Large intestine (tissue), 3 donors: ENCODE measurements at regions not wholly inside any gene's neighbourhood (a gene's known extent, or its start where the extent isn't known, plus 50 kb on each side); places are given as distances from the start of the nearest gene placed in this dataset.

ENCODE experiments used
- DNase-seq, 2 donors: peaks; one replicate each; pipeline versions ENCODE4 v3.0.0 to v3.0.0-alpha.2; 2013
- H3K27ac ChIP-seq: one replicate; pipeline ENCODE4 v1.5.1; 2013; ENCODE audit warnings: low read length
- H3K27me3 ChIP-seq: 2 replicates; pipeline ENCODE4 v1.6.1; 2013; ENCODE audit warnings: low read length; ENCODE audit not compliant: control insufficient read depth, insufficient read depth
- H3K36me3 ChIP-seq: 2 replicates; pipeline ENCODE4 v1.6.1; 2013; ENCODE audit warnings: low read length; ENCODE audit not compliant: control insufficient read depth, insufficient read depth
- H3K4me1 ChIP-seq: one replicate; pipeline ENCODE4 v1.6.1; 2013; ENCODE audit warnings: low read length; ENCODE audit not compliant: control insufficient read depth, insufficient read depth
- H3K4me3 ChIP-seq: one replicate; pipeline ENCODE4 v1.5.1; 2013; ENCODE audit warnings: low read length
- H3K9me3 ChIP-seq: one replicate; pipeline ENCODE4 v1.6.1; 2013; ENCODE audit warnings: mild to moderate bottlenecking, low read depth, low read length, moderate library complexity; ENCODE audit not compliant: control insufficient read depth
- WGBS: methylation state at CpG from one replicate; pipeline ENCODE4 v1.1.5; 2013; ENCODE audit warnings: low lambda C conversion rate; ENCODE audit not compliant: insufficient coverage; 5-methylcytosine and 5-hydroxymethylcytosine counted together

DNA sequence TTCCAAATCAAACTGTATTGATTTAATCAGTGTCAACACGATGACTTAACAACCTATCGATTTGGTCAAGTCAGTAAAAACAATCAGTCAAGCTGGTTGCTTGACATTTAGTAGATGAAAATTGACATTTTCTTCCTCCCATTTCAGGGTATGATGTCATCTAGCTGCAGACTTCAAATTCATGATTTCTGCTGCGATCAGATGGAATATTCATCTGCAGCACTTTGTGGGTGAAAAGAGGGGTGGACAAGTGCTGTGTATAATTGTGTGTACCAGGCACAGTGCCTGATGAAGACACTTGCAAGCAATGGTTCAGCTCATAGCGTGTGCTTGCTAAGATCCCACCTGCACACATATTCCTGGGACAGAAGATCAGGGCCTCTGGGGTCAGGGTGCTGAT, 479.8 kb downstream of the DISC1 start:
- Histone ChIP-seq H3K9me3 (no peaks in the 10 kb centered on the region), H3K36me3 (no peaks in the 10 kb centered on the region), H3K27me3 (peaks cover 3% of the 10 kb centered on the region), H3K4me3 (no peak overlapping the region), H3K4me1 (no peaks in the 10 kb centered on the region), H3K27ac (no peak overlapping the region)
- 20% methylated on average over 1 of the region's 4 CpGs for WGBS
- DNase-seq = no peak

DNA sequence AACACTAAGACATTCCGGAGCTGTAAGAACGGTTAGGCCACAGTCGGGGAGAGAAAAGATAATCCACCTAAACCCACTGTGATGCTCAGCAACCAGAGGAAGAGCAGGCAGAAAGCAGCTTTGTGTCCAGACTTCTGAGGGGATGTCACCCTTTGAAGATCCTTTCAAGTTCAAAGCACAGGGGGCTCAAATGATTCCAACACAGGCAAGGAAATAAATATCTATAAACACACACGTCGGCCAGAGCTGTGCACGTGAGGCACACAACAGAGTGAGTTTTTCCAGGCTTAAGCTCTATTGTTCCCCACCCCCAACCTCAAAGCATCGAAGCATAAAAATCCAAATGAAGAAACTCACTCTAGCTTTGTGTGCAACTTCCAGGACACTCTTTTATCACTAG, 479.0 kb downstream of the DISC1 start:
- Histone ChIP-seq H3K4me1 (no peaks in the 10 kb centered on the region), H3K27ac (no peak overlapping the region), H3K9me3 (no peaks in the 10 kb centered on the region), H3K27me3 (peaks cover 1% of the 10 kb centered on the region), H3K36me3 (no peaks in the 10 kb centered on the region), H3K4me3 (no peak overlapping the region)
- no peak for DNase-seq
- WGBS = no CpG with 5 or more reads among the region's 7 CpGs

DNA sequence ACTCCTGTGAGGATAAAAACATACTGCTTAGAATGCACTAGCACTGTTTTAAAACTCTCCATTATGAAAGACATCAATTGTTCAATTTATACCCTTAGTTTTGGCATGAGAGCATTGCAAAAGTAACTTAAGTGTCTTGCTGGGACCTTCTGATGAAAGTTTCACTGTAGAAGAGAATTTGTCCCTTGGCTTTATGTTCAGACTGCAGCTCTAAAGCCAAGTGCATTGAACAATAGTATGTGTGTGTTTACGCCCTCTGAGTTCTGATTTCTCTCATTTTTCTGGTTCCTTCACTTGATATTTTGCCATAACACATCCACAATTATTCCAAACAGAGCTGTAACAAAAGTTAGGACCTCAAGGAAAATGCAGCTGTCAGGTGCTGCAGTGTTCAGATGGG, 474.6 kb downstream of the DISC1 start:
- no peak overlapping the region for H3K4me3 ChIP-seq
- no peaks in the 10 kb centered on the region for H3K36me3 ChIP-seq
- H3K27ac ChIP-seq = no peak overlapping the region
- DNase-seq = no peak
- H3K4me1 ChIP-seq = no peaks in the 10 kb centered on the region
- no peaks in the 10 kb centered on the region for H3K9me3 ChIP-seq
- no peaks in the 10 kb centered on the region for H3K27me3 ChIP-seq
- no CpG with 5 or more reads among the region's 1 CpG for WGBS

DNA sequence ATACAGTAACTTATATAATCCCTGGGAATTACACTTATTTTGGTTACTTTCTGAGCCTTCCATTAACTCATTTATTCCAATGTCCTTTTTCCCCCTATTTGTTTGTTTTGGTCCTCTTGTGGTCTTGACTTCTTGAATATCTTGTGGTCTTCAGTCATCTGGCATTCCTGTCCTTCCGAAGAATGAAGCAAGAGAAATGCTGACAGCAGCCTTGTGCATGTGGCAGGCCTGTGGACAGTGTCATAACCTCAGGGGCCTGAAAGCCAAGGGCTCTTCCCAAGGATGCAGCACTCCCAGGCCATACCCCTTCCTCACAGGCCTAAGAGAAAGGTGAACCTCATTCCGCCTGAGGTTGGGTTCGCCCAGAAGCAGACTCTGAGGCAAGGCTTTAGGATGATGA, 470.2 kb downstream of the DISC1 start:
- H3K4me3 ChIP-seq = no peak overlapping the region
- no CpG with 5 or more reads among the region's 3 CpGs for WGBS
- H3K36me3 ChIP-seq = no peaks in the 10 kb centered on the region
- H3K4me1 ChIP-seq = no peaks in the 10 kb centered on the region
- no peaks in the 10 kb centered on the region for H3K9me3 ChIP-seq
- DNase-seq = no peak
- H3K27ac ChIP-seq = no peak overlapping the region
- no peaks in the 10 kb centered on the region for H3K27me3 ChIP-seq
